HEK293 (cell line): ENCODE measurements at regions not wholly inside any gene's neighbourhood (a gene's known extent, or its start where the extent isn't known, plus 50 kb on each side); places are given as distances from the start of the nearest gene placed in this dataset.

Source experiments
- GFI1B ChIP-seq: fragments of 450-650 bp; formaldehyde crosslinking; IDR thresholded peaks from 2 replicates; pipeline ENCODE4 v1.5.1; 2016; ENCODE audit warnings: missing biosample characterization, missing genetic modification characterization
- GLIS1 ChIP-seq: fragments of 450-650 bp; formaldehyde crosslinking; IDR thresholded peaks from 2 replicates; pipeline ENCODE4 v1.5.1; 2016; ENCODE audit warnings: missing biosample characterization, missing genetic modification characterization
- KLF1 ChIP-seq: fragments of 450-650 bp; formaldehyde crosslinking; IDR thresholded peaks from 2 replicates; pipeline ENCODE4 v1.5.1; 2016; ENCODE audit warnings: missing biosample characterization, missing genetic modification characterization
- REST ChIP-seq: fragments of 450-650 bp; formaldehyde crosslinking; IDR thresholded peaks from 2 replicates; pipeline ENCODE4 v1.5.1; 2016; ENCODE audit warnings: missing biosample characterization, missing genetic modification characterization
- ZNF521 ChIP-seq: fragments of 450-650 bp; formaldehyde crosslinking; IDR thresholded peaks from 2 replicates; pipeline ENCODE4 v1.5.1; 2017; ENCODE audit warnings: missing biosample characterization, mild to moderate bottlenecking, missing genetic modification characterization
- ZSCAN5A ChIP-seq: fragments of 450-650 bp; formaldehyde crosslinking; IDR thresholded peaks from 2 replicates; pipeline ENCODE4 v1.5.1; 2016; ENCODE audit warnings: missing biosample characterization, missing genetic modification characterization

- TF ChIP-seq ZNF521 (no peak), KLF1 (no peak), GFI1B (tag by site-specific recombination) (no peak), GLIS1 (tag by site-specific recombination) (no peak), REST (tag by site-specific recombination) (no peak), ZSCAN5A (tag by site-specific recombination) (no peak)
These were observed 396.5 kb upstream of the MEF2C start for GRCh38 chr5:89279391-89280036.
